Duodenal mucosa (tissue), 2 donors: ENCODE measurements at regions not wholly inside any gene's neighbourhood (a gene's known extent, or its start where the extent isn't known, plus 50 kb on each side); places are given as distances from the start of the nearest gene placed in this dataset.

Experiments used
- H3K27ac ChIP-seq: one replicate; pipeline ENCODE4 v1.7.0; 2013; ENCODE audit warnings: low read depth, low read length
- H3K27me3 ChIP-seq, 2 donors: one replicate each; pipeline ENCODE4 v1.7.0; 2013; ENCODE audit warnings: low read length in 2 of 2, control low read depth in 1 of 2; ENCODE audit not compliant: insufficient read depth in 2 of 2, control insufficient read depth in 1 of 2
- H3K36me3 ChIP-seq, 2 donors: one replicate each; pipeline ENCODE4 v1.7.0; 2013; ENCODE audit warnings: low read length in 2 of 2, control low read depth in 1 of 2; ENCODE audit not compliant: insufficient read depth in 2 of 2, control insufficient read depth in 1 of 2
- H3K4me1 ChIP-seq, 2 donors: one replicate each; pipeline ENCODE4 v1.7.0; 2013; ENCODE audit warnings: low read length in 2 of 2, control low read depth in 1 of 2; ENCODE audit not compliant: insufficient read depth in 2 of 2, control insufficient read depth in 1 of 2
- H3K4me3 ChIP-seq, 2 donors: one replicate each; pipeline ENCODE4 v1.7.0; 2013; ENCODE audit warnings: low read length in 2 of 2, low read depth in 1 of 2
- H3K9ac ChIP-seq, 2 donors: one replicate each; pipeline ENCODE4 v1.7.0; 2013; ENCODE audit warnings: low read length in 2 of 2, low read depth in 1 of 2
- H3K9me3 ChIP-seq, 2 donors: one replicate each; pipeline ENCODE4 v1.7.0; 2013; ENCODE audit warnings: low read length in 2 of 2, control low read depth in 1 of 2; ENCODE audit not compliant: control insufficient read depth in 1 of 2

DNA sequence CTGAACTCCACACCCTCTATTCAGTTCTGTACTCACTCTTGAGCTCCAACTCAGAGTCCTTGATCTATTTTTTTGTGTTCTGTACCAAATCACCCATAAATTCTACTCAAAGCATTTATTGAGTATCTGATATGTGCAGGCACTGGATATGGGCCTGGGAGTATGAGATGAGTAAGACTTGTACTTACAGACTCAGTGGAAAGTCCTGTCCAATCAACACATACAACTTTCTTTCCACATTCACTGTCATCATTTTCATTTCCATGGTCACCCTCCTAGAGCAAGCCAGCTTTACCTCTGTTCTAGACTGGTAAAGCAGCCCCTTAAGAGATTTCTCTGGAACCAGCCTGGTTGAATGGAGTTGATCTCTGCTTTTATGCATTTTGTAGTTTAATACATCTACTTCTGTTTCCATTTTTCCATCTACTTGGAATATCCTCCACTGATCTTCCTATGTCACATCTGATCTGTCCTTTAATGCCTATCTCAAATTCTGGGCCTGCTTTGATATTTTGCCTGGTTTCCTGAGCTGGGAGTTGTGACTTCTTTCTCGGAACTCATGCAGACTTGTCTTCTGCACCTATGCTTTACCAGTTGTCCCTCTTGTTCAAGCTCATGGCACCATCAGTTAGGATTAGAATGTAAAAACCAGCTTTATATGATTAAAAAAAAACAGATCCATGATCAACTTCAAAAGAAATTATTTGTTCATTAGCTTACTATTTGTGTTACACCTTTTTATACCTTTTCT, 96.9 kb upstream of the GLS start:
- H3K9ac ChIP-seq = no peak overlapping the region
- H3K4me3 ChIP-seq = no peak overlapping the region
- no peak overlapping the region for H3K27ac ChIP-seq
- H3K9me3 ChIP-seq = peaks cover 0 to under 1% of the 10 kb centered on the region in 2 donors
- H3K4me1 ChIP-seq = peaks cover 5 to 19% of the 10 kb centered on the region in 2 donors
- H3K27me3 ChIP-seq = no peaks in the 10 kb centered on the region
- no peaks in the 10 kb centered on the region for H3K36me3 ChIP-seq

DNA sequence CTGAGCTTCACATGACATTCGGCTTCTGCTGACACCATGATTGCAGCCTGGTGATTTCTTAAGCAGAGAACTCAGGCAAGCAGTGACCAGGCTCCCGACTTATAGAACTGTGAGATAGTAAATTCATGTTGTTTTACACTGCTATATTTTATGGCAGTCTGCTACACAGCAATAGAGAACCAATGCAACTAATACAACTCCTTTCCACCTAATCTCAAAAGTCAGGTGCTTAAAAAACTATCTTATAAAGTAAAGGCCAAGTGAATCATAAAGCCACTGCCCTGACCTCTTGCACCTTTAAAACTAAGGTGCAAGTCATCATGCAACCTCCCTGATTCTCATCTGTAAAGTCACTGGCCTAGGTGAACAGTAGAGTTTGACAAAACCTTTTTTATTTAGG, 95.3 kb upstream of the GLS start:
- Histone ChIP-seq H3K9ac (no peak overlapping the region), H3K9me3 (no peaks in the 10 kb centered on the region), H3K36me3 (no peaks in the 10 kb centered on the region), H3K4me1 (peaks cover 9 to 23% of the 10 kb centered on the region in 2 donors), H3K27me3 (no peaks in the 10 kb centered on the region), H3K4me3 (no peak overlapping the region), H3K27ac (no peak overlapping the region)

DNA sequence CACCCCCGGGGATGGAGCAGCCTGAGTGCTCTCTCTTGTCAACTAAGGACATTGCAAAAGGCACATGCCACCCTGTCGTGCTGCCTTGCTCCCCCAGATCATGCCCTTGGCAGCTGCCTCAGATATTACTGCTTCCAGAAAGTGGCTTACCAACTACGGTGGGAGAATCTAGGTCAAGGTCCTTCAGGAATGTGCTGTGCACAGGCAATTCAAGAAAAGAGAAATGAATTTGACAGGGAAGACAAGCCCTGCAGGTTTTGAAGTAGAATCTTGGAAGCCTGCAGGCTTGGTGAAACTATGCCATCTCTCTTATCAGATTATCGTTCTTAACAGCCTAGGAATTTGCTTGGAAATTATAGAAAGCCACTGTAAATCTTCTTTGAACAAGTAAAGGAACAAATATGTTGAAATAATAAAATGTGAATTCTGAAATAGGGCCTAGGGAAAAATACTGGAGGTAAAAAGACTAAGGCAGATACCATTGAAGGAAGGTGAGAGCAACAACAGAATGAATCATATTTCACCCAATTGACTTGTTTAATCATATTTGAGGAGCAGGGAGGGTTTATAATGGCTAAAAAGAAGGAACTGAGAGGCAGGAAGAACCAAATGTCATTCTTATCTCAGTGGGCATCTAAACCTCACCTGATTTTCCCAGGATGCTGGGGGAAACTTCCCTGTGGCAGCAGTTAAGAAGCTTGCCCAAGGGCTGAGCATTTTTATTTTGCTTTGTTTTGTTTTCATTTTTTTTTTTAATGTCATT, 94.0 kb upstream of the GLS start:
- Histone ChIP-seq H3K4me3 (no peak overlapping the region), H3K27me3 (no peaks in the 10 kb centered on the region), H3K36me3 (no peaks in the 10 kb centered on the region), H3K9me3 (no peaks in the 10 kb centered on the region), H3K27ac (no peak overlapping the region), H3K4me1 (peaks cover 4 to 11% of the 10 kb centered on the region in 2 donors), H3K9ac (no peak overlapping the region)

DNA sequence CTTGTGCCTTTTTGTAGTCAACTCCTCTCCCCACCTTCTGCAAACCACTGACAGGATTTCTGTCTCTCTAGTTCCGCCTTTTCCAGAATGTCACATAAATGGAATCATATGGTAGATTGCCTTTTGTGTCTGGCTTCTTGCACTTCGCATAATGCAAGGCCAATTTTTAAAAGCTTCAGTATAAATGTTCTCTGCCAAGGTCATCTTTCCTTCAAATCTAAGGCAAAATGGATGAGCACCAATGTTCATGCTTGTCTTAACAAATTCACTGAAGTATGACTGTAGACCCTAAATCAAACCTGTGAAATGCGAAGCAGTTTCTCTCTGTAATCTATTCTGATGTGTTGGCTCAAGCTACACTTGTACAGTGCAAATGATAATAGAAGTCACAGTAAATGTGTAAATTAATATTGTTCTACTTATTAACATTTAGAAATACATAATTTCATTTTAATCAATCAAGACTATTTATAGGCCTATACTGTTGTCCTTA, 92.8 kb upstream of the GLS start:
- Histone ChIP-seq H3K4me3 (no peak overlapping the region), H3K9me3 (no peaks in the 10 kb centered on the region), H3K27me3 (no peaks in the 10 kb centered on the region), H3K4me1 (peaks cover 4 to 11% of the 10 kb centered on the region in 2 donors), H3K9ac (no peak overlapping the region), H3K36me3 (no peaks in the 10 kb centered on the region), H3K27ac (no peak overlapping the region)

DNA sequence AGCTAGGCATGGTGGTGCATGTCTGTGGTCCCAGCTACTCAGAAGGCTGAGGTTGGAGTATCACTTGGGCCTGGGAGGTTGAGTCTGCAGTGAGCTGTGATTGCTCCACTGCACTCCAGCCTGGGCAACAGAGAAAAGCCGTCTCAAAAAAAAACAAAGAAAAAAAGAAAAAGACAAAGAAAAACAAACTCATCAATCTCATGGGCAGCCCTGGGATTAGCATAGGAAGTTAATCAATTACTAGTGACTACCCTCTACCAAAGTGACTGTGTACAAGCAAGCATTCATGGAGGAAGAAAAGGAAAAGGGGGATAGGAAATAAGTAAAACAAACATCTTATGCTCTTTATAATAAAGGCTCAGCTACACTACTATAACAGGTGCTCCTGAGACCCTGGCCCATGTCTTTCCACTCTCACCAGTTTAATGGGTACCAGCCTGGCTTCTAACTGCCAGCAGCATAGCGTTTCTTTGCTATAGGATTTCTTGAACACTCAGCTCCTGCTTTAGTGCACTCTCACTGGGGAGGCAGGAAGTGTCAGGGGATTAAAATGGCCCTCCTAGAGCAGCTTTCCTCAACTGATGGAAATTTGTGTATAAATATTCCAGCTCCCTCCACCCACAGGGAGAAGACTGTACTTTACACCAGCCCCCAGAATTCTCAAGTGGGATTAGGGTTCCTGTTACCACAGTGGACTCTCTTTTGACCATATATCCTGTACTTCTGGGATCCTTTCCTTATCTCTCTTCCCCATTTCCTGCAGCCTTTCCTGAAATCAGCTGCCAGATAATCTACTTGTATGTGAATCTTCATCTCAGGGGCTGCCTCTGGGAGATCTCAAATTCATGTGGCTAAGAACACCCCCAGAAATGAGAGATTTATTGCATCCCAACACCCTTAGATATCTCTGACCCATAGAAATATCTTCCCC, 91.3 kb upstream of the GLS start:
- no peaks in the 10 kb centered on the region for H3K27me3 ChIP-seq
- H3K36me3 ChIP-seq = no peaks in the 10 kb centered on the region
- no peak overlapping the region for H3K27ac ChIP-seq
- no peaks in the 10 kb centered on the region for H3K9me3 ChIP-seq
- no peak overlapping the region for H3K9ac ChIP-seq
- no peak overlapping the region for H3K4me3 ChIP-seq
- H3K4me1 ChIP-seq = peaks cover 4 to 11% of the 10 kb centered on the region in 2 donors

DNA sequence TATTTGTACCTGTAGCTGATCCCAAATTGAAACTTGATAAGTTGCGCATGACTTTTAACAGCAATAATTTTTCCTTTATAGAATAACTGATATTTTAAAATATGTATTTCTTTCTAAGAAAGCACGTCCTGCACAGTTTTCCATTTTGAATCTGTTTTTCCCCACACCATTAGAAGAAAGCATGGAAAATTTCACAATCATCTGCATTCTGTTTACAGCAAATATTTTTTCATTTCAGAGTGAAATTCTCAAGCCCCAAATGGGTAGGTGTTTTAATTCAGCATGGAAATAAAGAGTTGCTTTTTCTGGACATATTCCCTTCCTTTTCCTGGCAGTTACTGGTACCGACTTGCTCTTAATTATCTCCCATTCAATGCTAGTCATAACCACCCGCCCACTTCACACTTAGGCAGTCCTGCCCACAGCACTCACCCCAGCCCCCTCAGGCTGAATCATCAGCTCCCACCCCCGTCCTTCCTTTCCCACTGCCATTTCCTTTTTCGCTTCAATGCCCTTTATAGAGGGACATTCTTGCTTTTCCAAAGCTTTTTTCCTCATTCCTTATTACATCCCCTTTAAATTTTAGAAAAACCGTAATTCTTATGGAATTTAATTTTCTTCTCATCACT, 89.2 kb upstream of the GLS start:
- no peak overlapping the region for H3K27ac ChIP-seq
- no peaks in the 10 kb centered on the region for H3K27me3 ChIP-seq
- H3K9ac ChIP-seq = no peak overlapping the region
- H3K36me3 ChIP-seq = no peaks in the 10 kb centered on the region
- H3K4me1 ChIP-seq = peaks cover 4 to 9% of the 10 kb centered on the region in 2 donors
- no peaks in the 10 kb centered on the region for H3K9me3 ChIP-seq
- H3K4me3 ChIP-seq = no peak overlapping the region

DNA sequence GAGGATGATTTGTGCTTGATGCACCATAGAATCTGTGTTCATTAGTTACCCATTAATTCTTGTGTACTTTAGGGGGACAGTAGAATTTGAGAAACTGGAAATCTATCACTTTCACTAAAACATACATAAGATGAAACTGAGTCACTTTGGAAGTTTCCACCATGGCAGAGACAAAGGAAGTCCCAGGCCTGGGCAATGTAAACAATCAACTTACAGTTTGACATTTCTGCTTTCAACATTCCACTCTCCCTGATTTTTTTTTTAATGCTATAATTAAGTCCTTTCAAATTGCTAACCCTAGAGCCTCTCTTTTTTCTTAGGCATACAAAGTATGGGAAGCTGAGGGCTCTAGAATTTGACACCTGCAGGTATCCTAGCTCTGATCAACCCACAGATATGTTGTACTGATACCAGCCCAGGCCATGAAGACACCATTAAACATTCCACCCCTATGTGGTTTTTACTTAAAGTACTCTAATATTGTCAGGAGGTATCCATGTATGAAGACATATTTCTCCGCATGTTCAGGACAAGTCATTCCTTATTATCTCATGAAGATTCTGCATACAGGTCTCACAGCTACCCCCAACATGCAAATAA, 88.5 kb upstream of the GLS start:
- Histone ChIP-seq H3K4me3 (no peak overlapping the region), H3K27ac (no peak overlapping the region), H3K9me3 (no peaks in the 10 kb centered on the region), H3K9ac (no peak overlapping the region), H3K27me3 (no peaks in the 10 kb centered on the region), H3K36me3 (no peaks in the 10 kb centered on the region), H3K4me1 (peaks cover 4 to 7% of the 10 kb centered on the region in 2 donors)

DNA sequence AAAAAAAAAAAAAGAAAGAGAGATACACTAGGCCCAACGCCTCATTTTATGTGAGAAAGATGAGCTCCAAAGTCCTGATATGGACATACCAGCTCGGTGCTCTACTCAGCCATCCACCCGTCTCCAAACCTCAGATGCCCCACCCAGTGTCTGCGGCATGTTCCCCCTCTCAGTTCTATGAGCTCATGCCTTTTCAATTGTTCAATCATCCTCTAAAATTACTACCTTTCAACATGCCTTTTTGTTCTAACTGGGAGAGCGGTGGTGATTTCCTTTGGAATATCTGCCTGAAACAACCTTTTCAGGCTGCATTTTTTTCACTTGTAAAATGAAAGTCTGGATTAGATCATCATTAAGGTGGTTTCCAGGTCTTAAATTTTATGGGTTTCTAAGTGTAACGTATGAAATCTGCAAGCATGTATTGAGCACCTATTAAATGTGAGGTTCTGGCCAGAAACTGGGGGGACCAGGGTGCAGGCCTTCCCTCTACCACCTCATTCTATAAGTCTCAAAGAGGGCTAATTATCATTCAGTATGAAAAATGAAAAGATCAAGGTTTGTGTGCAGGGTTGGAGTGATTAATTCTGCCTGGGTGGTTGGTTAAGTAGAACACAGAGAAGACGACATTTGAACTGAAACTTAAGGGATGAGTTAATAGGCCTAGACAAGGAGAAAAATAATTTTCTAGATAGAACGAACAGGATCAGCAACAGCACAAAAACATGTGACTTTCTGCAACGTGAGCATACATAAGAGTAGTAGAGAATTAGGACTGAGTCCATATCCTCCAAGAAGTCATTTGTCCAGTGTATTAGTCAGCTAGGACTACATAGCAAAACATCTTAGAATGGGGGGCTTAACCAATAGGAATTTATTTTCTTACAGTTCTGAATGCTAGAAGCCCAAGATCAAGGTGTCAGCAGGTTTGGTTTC, 87.4 kb upstream of the GLS start:
- Histone ChIP-seq H3K4me3 (no peak overlapping the region), H3K27ac (no peak overlapping the region), H3K36me3 (no peaks in the 10 kb centered on the region), H3K9me3 (no peaks in the 10 kb centered on the region), H3K4me1 (peaks cover 4 to 7% of the 10 kb centered on the region in 2 donors), H3K9ac (no peak overlapping the region), H3K27me3 (no peaks in the 10 kb centered on the region)
